GM12878 (cell line): ENCODE measurements at regions not wholly inside any gene's neighbourhood (a gene's known extent, or its start where the extent isn't known, plus 50 kb on each side); places are given as distances from the start of the nearest gene placed in this dataset.

ENCODE experiments used
- CEBPZ ChIP-seq: fragments of 150-350 bp; IDR thresholded peaks from 2 replicates; pipeline ENCODE4 v1.6.1; 2016; ENCODE audit warnings: low read depth, low read length
- CHD4 ChIP-seq: fragments of 200-600 bp; sonication (generic); IDR thresholded peaks from 2 replicates; pipeline ENCODE4 v1.6.1; 2016; ENCODE audit warnings: mild to moderate bottlenecking
- CREM ChIP-seq: IDR thresholded peaks from 2 replicates; pipeline ENCODE4 v1.6.1; 2014; ENCODE audit warnings: antibody characterized with exemption, low read depth
- DPF2 ChIP-seq: fragments of 450-650 bp; IDR thresholded peaks from 2 replicates; pipeline ENCODE4 v1.6.1; 2017; ENCODE audit warnings: mild to moderate bottlenecking
- E2F4 ChIP-seq: IDR thresholded peaks from 2 replicates; pipeline ENCODE4 v1.6.1; 2012; ENCODE audit warnings: low read depth, low read length, improper control_type of control experiment
- EZH2 ChIP-seq: IDR thresholded peaks from 2 replicates; pipeline ENCODE4 v1.6.1; 2012; ENCODE audit warnings: low read depth, mild to moderate bottlenecking, control low read depth, inconsistent platforms, low read length, borderline replicate concordance; ENCODE audit not compliant: control insufficient read depth
- FOS ChIP-seq: IDR thresholded peaks from 3 replicates; pipeline ENCODE4 v1.6.1; 2011; ENCODE audit warnings: borderline replicate concordance; ENCODE audit not compliant: insufficient read length; ENCODE audit errors: extremely low read depth
- HDAC6 ChIP-seq: fragments of 200-600 bp; sonication (generic); IDR thresholded peaks from one replicate; pipeline ENCODE4 v1.8.0; 2017; ENCODE audit warnings: antibody characterized with exemption; ENCODE audit not compliant: unreplicated experiment
- HDGF ChIP-seq: fragments of 450-650 bp; IDR thresholded peaks from 2 replicates; pipeline ENCODE4 v1.6.1; 2016; ENCODE audit warnings: antibody characterized with exemption
- JUND ChIP-seq: IDR thresholded peaks from 2 replicates; pipeline ENCODE4 v1.6.1; 2012; ENCODE audit warnings: low read depth, mild to moderate bottlenecking, low read length, improper control_type of control experiment, moderate library complexity
- KLF5 ChIP-seq: fragments of 450-650 bp; IDR thresholded peaks from 2 replicates; pipeline ENCODE4 v1.6.1; 2014; ENCODE audit warnings: mild to moderate bottlenecking; ENCODE audit not compliant: partially characterized antibody
- NBN ChIP-seq: fragments of 450-650 bp; IDR thresholded peaks from 2 replicates; pipeline ENCODE4 v1.6.1; 2016
- NFYB ChIP-seq: IDR thresholded peaks from 2 replicates; pipeline ENCODE4 v1.6.1; 2011; ENCODE audit warnings: low read depth, mild to moderate bottlenecking, low read length, improper control_type of control experiment, moderate library complexity; ENCODE audit not compliant: insufficient read depth
- PAX5 ChIP-seq: IDR thresholded peaks from 2 replicates; pipeline ENCODE4 v1.6.1; 2011; ENCODE audit warnings: low read depth, low read length, borderline replicate concordance
- PBX3 ChIP-seq: IDR thresholded peaks from 2 replicates; pipeline ENCODE4 v1.6.1; 2011; ENCODE audit warnings: mild to moderate bottlenecking, low read depth, low read length, moderate library complexity; ENCODE audit not compliant: insufficient replicate concordance
- PML ChIP-seq: IDR thresholded peaks from 2 replicates; pipeline ENCODE4 v1.6.1; 2012; ENCODE audit warnings: low read length, inconsistent platforms
- POLR2AphosphoS2 ChIP-seq: IDR thresholded peaks from 2 replicates; pipeline ENCODE4 v1.6.1; 2011; ENCODE audit warnings: low read depth, mild to moderate bottlenecking, low read length, improper control_type of control experiment, moderate library complexity
- RB1 ChIP-seq: fragments of 450-650 bp; formaldehyde crosslinking; IDR thresholded peaks from 2 replicates; pipeline ENCODE4 v1.6.1; 2017; ENCODE audit warnings: mild to moderate bottlenecking, borderline replicate concordance
- RELA ChIP-seq: fragments of 450-650 bp; IDR thresholded peaks from 2 replicates; pipeline ENCODE4 v1.8.0; 2014; ENCODE audit warnings: borderline replicate concordance; ENCODE audit not compliant: partially characterized antibody
- SMC3 ChIP-seq: IDR thresholded peaks from 2 replicates; pipeline ENCODE4 v1.6.1; 2011; ENCODE audit warnings: low read length, improper control_type of control experiment, borderline replicate concordance
- SUPT20H ChIP-seq: IDR thresholded peaks from 2 replicates; pipeline ENCODE4 v1.6.1; 2011; ENCODE audit warnings: low read depth, mild to moderate bottlenecking, low read length, moderate library complexity, borderline replicate concordance; ENCODE audit not compliant: control insufficient read depth
- TCF3 ChIP-seq: IDR thresholded peaks from 2 replicates; pipeline ENCODE4 v1.6.1; 2012; ENCODE audit warnings: low read depth, mild to moderate bottlenecking, low read length, borderline replicate concordance; ENCODE audit not compliant: insufficient read depth
- ZNF207 ChIP-seq: fragments of 450-650 bp; IDR thresholded peaks from 2 replicates; pipeline ENCODE4 v1.6.1; 2014; ENCODE audit warnings: antibody characterized with exemption, mild to moderate bottlenecking, borderline replicate concordance
- ZNF217 ChIP-seq: fragments of 450-650 bp; IDR thresholded peaks from 2 replicates; pipeline ENCODE4 v1.6.1; 2017; ENCODE audit warnings: antibody characterized with exemption, mild to moderate bottlenecking
- ZNF24 ChIP-seq: fragments of 450-650 bp; IDR thresholded peaks from 2 replicates; pipeline ENCODE4 v1.6.1; 2017; ENCODE audit warnings: antibody characterized with exemption, mild to moderate bottlenecking
- ZSCAN29 ChIP-seq: fragments of 450-650 bp; IDR thresholded peaks from 2 replicates; pipeline ENCODE4 v1.6.1; 2017; ENCODE audit warnings: mild to moderate bottlenecking, moderate library complexity
- ZZZ3 ChIP-seq: IDR thresholded peaks from 2 replicates; pipeline ENCODE4 v1.6.1; 2011; ENCODE audit warnings: low read depth; ENCODE audit not compliant: control insufficient read depth, insufficient read length

GRCh38 chr1:90486996-90487395 lies 230.1 kb downstream of the BARHL2 start (continued):
- TF ChIP-seq CEBPZ (no peak), CREM (no peak), DPF2 (0 out of 2 replicates have a peak, but pooled peaks have one; percentile 32), RB1 (no peak), ZNF207 (no peak), RELA (no peak), HDAC6 (no peak), NFYB (no peak), EZH2 (no peak), ZSCAN29 (no peak), ZZZ3 (no peak), CHD4 (no peak), JUND (no peak), HDGF (no peak), PBX3 (no peak), FOS (no peak), ZNF24 (0 out of 2 replicates have a peak, but pooled peaks have one; percentile 27), KLF5 (no peak), SMC3 (no peak), POLR2AphosphoS2 (no peak), PAX5 (no peak), TCF3 (no peak), E2F4 (no peak), ZNF217 (peak; percentile 20; the same call in 1 of the 2 replicates), NBN (no peak), SUPT20H (no peak), PML (no peak)
